HG02642 (cell line): ENCODE measurements at regions not wholly inside any gene's neighbourhood (a gene's known extent, or its start where the extent isn't known, plus 50 kb on each side); places are given as distances from the start of the nearest gene placed in this dataset.

ENCODE experiments used
- ATAC-seq: cut with Tn5 transposase; IDR thresholded peaks from one replicate; pipeline ENCODE4 v1.9.1; 2021; ENCODE audit warnings: mild to moderate bottlenecking; ENCODE audit not compliant: unreplicated experiment, poor library complexity

DNA sequence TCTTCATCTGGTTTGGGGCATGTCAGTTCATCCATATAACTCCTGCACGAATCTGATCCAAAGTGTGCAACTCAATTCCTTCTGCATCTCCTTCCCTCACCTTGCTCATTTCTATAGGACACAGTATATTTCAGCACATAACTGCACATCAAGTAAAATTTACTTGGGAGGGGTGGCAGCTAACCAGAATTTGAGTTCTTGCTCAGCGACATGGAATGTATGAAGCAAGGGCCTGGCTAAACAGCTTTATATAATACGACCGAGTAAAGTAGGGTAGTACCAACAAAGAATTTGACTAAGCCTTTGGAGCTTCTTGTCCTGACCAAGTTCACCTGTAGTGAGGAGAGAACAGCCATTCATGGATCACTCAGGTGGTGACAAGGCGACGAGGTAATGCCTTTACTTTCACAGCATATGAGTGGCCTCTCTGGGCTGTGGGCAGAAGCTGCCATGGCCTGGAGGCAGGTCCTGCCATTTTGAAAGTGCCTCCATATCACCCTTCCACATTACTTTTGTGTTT lies 570.2 kb upstream of the TNP1 start:
- no peak for ATAC-seq

DNA sequence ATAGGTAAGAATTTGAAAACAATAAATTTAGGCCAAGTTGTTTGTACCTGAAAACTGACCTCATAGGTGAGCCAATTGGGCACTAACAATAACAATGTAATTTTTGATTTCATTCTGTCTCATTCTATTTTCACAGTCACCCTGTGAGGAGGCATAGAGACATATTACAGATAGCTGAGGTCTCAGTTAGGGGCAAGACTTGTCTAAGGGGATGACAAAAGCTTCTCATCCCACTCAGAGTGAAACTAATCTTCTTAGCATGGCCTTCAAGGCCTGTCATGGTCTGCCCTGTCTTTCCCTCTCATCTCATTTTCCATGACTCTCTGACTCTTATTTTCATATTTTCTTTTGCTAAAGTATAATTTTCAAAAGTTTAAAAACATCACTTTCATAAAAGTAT lies 562.0 kb upstream of the TNP1 start:
- no peak for ATAC-seq

DNA sequence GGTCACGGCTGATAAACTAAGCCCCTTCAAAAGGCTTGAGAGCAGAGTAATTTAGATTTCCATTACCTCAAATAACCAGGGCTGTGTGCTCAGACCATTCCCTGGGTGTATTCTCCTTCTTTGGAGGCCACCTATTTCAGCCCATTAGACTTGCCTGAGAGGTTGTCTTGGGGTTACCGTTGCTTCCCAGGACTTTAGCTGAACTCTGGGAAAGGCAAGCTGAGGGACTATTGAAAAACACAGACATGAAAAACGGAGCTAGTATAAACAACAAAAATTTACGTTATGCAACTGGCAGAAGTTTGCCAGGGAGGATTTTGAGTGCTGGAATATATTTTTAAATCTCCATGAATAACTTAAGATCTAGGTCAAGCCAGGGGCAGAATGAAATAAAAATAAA lies 561.0 kb upstream of the TNP1 start:
- no peak for ATAC-seq

DNA sequence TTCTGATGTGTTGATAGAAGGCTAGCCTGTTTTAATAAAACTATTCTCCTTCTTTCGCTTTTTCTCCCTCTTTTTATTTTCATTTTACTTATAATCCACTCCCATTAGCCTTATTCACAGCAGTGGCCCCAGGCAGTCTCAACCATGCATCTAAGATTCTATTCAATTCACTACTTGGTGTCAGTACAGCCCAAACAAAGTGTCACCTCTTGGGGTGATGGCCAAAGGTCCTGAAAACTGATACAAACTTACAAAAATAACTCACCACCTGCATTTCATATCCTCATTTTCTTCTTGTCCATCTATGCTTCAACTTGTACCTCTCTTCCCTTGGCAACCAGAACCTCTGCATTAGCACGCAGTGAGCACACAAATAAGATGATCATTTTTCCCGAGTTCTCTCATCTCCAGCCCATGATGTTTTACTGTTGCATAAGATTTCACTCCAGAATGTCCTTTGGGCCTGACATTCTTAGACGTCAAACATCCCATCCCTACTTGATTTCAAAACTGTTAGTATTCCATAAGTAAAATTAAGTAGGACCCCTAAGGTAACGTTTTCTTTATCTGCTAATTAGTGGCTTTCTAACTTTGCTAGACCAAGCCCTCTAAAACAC lies 559.3 kb upstream of the TNP1 start:
- no peak for ATAC-seq

DNA sequence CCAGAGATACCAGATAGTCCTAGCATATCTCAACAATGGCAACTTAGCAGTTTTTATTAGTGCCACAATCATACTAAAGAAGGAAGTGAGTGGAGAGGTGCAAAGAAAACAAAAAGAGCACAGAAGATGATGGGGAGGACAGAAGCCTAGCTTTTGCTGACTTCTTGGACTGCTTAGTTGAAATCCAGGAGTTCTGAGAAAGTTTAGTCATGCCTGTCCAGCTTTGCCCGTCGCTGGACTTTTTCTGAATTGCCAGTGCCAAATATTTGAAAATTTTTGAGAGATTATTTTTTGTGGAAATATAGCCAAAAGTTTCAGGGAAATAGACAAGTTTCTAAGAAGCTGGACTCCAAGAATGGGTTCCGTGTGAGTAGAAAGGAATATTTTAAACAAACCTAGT lies 558.7 kb upstream of the TNP1 start:
- no peak for ATAC-seq

DNA sequence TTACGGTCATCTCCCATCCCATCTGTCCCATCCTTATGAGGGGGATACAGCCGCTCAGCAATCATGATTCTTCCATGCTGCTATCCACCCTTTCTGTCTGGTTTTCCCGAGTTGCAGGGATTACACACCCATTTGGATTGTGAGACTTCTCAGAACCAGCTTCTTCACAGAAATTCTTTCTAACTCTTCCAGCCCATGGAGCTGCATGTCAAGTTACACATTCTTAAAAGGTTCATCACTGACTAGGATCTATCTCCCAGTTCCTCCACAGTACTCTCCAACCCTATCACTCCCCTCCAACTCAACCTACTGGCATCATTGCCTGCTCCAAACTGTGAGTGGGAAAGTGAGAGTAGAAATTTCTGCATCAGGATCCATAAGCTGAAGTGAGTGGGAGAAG lies 558.2 kb upstream of the TNP1 start:
- ATAC-seq, result no peak

DNA sequence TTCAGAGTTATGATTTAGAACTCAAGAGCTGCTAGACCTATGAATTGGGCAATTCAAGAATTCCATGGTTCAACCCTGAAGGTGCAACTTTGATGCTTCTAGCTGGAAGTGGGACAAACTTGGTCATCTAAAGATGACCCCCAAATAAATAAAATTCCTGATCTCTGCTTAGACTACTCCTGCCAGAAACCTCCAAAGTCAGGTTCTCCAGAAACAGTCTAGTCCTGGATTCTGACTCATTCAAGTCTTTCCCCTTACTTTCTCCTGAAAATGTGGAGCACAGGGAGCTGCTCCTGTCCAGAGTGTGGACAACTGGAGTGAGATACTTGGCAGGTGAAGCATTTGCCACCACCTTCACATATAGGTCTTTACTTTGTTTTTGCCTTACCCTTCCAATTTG lies 557.7 kb upstream of the TNP1 start:
- no peak for ATAC-seq

DNA sequence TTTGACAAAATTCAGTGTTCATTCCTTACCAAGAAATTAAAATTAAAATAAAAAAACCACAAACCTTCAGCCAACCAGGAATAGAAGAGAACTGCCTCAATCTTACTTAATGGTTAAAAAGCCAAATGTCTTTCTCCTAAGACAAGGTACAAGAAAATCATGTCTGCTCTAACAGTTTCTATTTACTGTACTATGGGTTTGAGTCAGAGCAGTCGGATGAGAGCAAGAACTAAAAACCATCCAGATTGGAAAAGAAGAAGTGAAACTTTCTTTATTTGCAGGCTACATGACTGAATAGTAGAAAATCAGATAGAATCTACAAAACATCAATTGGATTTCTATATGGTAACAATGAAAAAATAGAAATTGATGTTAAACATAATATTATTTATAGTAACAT lies 555.5 kb upstream of the TNP1 start:
- no peak for ATAC-seq

DNA sequence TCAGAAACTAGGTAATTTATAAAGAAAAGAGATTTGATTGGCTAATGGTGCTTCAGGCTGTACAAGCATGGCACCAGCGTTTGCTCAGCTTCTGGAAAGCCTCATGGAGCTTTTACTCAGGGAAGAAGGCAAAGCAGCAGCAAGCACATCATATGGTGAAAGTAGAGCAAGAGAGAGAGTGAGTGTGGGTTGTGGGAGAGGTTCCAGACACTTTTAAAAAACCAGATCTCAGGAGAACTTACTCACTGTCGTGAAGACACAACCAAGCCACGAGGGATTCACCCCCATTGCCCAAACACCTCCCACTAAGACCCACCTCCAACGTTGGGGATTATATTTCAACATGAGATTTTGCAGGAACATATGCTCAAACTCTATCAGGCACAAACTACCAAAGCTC lies 554.6 kb upstream of the TNP1 start:
- no peak for ATAC-seq

DNA sequence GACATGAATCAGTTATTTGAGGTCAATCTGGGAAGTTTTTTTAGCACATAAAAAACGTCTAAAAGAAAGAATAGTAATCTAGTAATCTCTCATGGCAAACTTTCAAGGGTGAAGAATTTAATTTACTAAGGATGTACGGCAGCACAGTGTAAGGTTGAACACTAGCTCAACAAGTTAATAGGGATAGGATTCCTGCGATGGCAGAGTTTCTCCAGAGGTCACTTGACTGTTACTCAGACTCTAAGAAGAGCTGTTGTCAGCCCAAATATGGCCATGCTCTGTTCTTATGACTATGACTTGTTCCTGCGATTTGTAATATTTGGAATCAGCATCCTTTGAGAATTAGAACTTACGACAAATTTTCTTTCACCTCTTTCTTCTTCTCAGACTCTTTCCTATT lies 553.3 kb upstream of the TNP1 start:
- no peak for ATAC-seq

DNA sequence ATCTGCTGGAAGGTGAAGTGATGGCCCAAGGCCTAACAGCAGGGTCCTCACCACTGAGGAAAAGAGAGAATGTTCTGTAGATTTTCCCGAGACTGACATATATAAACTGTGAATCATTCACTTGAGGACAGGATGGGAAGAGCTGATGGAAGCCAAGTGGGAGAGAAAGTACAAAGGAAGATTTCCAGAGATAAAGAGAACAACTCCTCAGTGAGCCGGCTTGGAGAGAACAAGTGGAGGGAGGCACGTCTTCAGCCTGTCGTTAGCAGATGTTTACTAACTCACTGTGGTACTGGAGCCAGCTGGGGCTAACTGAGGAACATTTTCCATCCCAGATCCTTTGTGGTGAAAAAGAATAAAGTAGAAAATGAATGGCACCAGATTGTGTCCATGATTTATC lies 552.9 kb upstream of the TNP1 start:
- no peak for ATAC-seq

DNA sequence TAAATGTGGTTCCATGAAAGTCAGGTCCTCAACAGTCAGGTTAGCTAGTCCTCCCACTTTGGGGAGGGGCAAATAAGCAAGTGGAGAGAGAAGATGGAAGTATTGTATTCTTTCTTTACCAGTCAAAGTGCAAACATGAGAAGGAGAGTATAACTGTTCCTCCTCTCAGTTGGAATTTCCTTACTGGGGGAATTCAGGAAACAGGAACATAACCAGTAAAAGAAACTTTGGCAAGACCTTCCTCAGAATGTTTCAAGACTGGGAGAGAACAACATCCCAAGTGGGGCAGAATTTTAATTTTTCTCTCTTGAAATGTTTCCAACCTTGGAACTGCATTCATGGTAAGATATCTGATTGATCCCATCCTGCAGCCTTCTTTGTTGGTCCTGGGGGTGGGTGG lies 552.4 kb upstream of the TNP1 start:
- no peak for ATAC-seq

DNA sequence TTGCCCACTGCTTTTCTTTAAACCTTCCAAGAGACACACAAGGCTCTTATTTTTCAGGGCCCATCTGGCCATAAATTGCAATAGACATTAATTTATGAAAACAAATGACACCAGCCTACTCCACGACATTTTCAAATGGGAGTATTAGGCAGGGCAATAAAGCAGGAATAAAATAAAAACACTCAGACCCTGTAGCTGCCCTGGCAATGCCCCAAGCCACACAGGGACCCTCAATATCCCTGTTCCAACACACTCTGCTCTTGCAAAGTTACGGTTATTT lies 550.8 kb upstream of the TNP1 start:
- ATAC-seq, result no peak

DNA sequence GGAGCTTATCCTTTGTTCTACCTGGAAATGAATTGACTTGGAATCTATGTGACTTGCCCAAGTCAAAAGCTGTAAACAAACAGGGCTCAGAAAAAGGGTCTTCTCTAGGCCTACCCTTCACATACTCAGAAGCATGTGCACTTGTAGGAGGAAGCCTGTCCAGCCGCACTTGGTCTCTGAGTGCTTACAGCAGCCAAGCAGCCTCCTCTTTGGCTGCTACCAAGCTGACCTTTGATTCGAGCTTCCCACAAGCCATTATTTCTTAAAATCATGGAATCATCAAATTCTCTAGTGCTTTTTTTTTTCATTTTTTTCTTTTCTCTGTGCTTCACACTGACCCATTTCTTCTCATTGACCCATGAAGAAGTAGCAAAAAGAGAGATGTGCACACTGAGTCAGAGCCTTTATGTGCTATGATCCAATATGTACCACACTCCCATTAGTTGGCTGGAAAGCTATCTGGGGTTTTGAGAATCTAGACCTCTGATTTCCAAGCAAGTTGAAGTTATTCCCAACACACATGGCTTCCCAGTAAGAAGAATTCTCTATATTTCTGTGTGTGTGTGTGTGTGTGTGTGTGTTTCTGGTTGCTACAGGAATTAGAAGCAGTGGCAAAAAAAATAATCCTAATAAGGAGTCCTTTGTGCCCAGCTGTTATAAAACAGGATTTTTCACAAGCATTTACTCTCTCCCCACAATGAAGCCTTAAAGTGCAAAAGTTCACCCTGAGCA lies 550.3 kb upstream of the TNP1 start:
- ATAC-seq, result no peak

DNA sequence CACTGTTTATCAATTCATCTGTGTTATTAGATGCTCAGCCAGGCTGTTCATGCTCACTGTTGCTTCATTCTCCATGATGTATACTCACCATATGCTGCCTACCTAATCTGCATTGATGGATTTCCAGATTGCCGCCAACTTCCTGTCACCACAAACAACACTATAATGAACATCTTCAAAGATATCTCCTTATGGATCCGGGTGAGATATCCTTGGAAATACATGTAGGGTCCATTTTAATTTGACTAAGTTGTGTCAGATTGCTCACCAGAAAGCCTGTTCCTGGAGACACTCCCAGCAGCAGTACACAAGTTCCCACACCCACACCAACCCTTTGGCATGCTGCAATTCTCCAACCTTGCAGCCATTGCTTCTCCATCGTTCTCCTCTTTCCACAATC lies 547.5 kb upstream of the TNP1 start:
- ATAC-seq, result no peak

DNA sequence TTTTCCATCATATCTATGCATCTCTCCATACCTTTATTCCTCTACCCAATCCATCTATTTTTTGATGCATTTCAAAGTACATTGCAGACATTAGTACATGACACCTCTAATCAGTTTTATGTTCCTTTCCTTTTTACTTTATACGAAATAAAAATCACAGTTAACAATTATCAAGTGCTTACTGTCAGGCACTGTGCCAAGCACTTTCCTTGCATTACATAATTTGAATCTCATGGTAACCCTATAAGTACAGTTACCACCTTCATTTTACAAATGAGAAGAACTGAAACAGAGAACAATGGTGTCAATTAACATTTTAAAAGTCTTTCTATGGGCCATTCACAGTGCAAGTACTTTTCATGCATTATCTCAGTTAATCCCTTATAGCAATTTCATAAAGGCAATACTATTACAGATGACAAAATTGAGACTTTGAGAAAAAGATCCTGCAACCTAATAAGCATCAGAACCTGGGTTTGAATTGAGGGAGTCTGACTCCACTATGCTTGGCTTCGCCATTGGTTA lies 544.4 kb upstream of the TNP1 start:
- no peak for ATAC-seq

DNA sequence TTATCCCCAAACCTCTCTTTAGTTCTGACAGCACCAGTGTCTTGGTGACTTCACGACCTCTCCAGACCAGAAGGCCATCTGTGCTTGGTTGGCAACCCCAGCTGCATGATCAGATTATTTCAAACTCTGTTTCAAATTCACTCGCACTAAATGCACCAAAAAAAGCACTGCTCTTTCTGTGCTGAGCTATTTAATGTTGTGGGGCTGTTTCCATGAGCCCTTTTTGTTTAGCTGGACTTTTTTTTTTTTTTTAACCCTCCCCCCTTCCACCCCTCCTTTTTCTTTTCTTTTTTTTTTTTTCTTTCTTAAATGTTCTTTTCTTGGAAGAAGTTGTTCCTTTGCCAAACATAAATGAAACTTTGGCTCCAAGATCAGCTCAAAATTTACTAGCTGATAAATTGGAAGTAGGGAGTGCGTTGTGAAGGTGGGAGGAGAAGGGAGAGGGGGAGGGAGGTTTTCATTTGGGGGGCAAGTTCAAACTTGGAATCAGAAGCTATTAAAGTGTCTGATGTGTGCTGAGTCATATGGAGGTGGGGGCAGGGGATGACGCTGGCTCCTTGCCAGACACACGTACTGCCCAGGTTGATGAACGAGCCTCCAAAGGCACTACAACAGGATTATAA lies 543.0 kb upstream of the TNP1 start:
- ATAC-seq, result no peak

DNA sequence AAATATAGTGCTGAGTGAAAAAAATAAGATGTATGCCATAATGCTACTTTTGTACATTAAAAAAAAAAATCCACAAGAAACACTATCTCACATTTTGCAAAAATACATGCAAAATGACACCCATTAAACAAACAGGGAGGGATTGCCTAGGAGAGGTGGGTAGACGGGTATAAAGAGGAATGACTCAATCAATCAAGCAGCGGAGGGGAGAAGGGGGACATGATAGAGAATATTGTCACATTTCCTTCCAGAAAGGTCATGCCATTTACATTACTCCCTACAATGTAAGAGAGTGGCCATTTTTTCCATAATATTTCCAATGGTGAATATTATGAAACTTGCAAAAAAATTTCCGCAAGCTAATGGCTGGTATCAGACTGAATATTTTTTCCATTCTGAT lies 542.3 kb upstream of the TNP1 start:
- ATAC-seq, result no peak

DNA sequence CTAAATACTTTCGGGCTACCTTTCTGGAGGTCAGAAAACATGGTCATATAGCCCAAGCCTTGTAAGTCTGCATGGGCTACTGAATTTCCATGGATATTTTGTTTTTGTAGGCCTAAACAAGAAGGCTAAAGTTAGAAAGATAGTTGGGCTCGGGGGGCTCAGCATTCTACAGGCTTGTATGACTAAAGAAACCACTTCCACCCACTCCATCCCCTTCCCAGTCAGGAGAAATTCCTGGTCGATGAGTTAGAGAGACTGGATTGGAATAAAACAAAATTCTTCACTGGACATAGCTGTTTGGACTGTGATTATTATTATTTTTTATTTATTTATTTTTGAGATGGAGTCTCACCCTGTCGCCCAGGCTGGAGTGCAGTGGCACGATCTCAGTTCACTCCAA lies 539.4 kb upstream of the TNP1 start:
- no peak for ATAC-seq

DNA sequence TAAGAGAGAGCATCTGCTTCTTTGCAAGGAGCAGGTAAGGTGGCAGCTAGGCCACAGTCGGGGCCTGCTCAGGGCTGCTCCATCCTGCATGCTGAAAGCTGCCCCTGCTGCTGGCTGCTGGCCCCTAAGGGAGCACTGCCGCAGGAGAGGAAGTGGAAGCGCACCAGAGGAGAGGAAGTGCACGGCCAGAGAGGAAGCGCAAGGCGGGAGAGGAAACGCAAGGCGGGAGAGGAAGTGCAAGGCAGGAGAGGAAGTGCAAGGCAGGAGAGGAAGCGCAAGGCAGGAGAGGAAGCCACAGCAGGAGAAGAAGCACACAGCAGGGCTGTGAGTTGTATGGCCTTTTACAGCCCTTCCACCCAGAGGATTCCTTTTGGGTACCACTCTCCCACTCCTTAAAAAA lies 539.0 kb upstream of the TNP1 start:
- ATAC-seq, result no peak

DNA sequence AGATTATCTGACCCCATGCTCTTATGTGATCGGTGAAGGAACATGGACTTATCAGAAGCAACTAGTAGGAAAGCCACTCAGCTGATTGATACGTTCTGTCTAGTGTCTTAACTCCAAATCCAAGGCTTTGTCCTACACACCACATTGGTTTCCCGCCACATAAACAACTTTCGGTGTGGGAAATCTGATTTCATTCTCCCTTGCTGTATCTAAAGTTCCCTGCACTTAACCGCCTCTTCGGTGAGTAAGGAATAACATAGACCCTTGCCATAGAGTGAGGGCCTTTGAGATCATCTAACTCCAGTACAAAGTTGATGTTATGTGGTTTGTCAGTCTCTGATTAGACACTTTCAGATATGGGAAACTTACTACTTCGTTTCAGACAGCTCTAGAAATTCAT lies 538.2 kb upstream of the TNP1 start:
- ATAC-seq, result no peak

DNA sequence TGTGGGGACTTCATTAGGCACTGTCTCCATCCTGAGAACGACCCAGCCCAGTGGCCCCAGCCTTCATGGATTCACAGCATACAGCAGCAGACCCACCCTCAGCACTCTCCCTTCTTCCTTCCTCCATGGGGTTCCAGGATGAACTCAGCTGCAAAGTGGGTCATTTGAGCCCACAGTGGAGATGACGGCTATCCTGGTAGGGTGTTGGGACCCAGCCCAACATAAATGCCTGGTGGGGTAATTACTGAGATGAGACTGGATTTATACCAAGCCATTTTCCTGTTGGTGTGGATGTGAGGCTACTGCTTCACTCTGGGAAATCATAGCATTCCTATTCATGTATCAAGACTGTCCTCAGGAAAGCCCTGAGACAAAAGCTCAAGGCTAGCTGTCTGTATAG lies 536.7 kb upstream of the TNP1 start:
- ATAC-seq, result no peak
